Activated CD4-positive, alpha-beta T cell treated with anti-CD3 and anti-CD28 coated beads, Interleukin-2, amount 50 U/mL, for 48 hours (primary cell): ENCODE measurements at regions not wholly inside any gene's neighbourhood (a gene's known extent, or its start where the extent isn't known, plus 50 kb on each side); places are given as distances from the start of the nearest gene placed in this dataset.

Experiments used
- DNase-seq, 2 experiments: peaks; one replicate each; pipeline ENCODE4 v3.0.0-alpha.2; 2020

GRCh38 chr11:2083411-2083810, 55.8 kb downstream of the IGF2 start:
- DNase-seq: no peak

GRCh38 chr11:2077061-2077802, 62.0 kb downstream of the IGF2 start:
- peak; percentile 44 to 57 for DNase-seq

DNA sequence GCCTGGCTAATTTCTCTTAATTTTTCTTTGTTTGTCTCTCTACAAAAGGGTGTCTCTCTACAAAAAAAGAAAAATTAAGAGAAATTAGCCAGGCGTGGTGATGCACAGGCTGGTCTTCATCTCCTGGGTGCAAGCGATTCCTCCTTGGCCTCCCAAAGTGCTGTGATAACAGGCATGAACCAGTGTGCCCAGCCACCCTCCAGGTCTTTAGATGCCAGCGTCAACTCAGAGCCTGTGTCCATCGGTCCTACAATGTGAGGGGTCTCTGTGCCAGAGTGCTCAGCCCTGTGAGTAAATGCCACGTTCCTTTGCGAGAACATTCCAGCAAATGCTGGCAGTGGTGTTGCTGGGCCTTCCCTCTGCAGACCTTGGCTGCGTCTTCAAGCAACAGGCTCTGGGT, 62.7 kb downstream of the IGF2 start:
- no peak for DNase-seq

- no peak for DNase-seq
Measured at GRCh38 chr11:2074266-2074825, 64.8 kb downstream of the IGF2 start.

DNA sequence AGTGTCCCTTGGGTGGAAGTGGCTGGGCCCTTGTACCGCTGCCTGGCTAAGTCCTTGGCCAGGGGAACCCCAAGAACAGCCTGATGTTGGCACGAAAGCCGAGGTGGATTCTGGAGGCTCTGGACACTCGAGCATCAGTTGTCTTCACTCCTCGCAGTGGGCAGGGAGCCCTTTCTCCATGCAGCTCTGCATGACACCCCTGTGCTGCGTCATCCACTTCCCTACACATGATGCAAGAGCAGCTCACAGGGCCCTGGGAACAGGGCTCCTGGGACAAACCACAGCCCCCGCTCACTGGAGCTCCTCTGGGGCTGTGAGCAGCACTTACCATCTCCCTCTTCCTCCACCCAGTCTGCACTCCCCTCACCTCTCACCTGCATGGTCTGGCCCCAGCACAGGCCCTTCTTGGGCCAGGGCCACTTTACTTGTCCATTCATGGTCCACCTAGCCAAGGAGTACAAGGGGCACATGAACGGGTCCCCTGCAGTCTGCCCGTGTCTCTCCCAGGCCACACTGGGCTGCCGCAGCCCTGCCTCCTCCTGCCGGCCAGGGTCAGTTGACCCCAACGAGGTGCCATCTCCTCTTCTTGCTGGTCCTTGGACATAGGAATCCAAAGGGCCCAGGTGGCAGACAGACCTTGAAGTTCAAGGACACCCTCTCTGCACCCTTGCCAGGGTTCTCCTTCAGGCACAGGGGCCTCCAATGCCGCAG, 66.5 kb downstream of the IGF2 start:
- DNase-seq: no peak

DNA sequence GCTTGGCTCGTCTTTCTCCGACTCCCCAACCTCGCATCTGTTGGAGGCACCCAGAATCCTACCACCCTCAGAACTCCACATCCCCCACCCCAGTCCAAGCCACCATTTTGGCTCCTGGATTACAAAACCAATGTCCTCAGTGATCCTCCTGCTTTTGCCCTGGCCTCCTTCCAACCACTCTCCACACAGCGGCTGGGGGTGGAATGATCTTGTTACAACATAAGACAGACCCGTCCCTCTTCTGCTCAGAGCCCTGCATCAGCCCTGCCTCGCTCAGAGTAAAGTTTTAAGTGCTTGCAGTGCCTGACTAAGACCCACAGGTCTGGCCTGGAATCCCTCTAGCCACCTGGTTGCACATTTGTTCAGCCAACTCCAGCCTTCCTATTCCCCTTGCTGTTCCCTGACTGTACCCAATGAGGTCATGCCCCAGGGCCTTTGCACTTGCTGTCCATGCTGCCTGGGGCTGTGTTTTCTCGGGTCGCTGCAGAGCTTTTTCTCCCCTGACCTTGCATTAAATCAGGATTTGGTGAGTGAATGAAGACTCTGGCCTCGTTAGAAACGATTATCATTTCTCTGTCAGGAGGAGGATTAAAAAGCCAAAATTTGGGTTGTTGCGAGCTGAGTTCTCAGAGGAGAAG, 67.3 kb downstream of the IGF2 start:
- DNase-seq: no peak
